NCI-H1417 (cell line): ENCODE measurements at regions not wholly inside any gene's neighbourhood (a gene's known extent, or its start where the extent isn't known, plus 50 kb on each side); places are given as distances from the start of the nearest gene placed in this dataset.

Source experiments
- DNase-seq, 3 experiments: peaks; one replicate each; lab custom pipeline; 2025; lab: John Stamatoyannopoulos, UW

DNA sequence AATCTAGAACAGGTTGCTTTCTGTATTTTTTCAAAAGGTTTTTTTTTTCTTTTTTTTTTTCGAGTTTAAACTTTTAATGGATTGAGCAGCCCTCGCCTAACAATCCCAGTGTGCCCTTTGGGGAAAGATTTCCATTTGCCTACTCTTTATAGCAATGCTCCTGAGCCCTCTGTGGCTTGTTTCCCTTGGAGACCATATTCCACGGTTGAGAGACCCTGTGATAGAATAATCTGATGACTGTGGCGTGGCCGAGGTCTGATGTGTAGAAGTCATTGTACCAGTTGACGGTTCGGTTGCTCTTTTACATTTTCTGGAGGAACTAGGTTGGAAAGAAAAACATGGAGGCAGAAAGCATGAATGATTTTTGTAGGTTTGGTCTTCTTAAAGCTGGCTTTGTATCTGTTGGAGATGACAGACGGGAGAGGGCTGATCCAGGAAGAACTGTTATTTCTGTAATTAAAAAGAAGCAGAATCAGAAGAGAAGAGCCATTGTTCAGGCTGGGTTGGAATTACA, 305.7 kb upstream of the NRIP1 start:
- no peak for DNase-seq

DNA sequence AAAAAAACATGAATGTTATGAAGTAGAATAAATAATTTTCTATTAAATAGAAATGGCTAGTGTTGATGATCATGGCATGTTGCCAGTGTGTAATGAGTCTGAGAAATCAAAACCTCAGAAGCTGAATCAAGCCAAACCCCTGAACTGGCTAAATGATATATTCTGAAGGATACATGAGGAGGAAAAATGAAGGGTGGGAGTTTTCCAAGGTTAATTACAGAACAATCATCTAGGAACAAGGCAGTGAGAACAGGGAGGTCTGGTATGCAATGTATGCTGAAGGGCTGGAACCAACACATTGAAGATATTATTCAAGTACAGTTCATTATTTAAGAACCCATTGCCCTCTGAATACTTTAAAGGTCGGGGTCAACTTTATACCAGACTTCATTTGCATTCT, 309.1 kb upstream of the NRIP1 start:
- DNase-seq = no peak

- no peak for DNase-seq
Measured at GRCh38 chr21:15379776-15380175, 315.0 kb upstream of the NRIP1 start.

DNA sequence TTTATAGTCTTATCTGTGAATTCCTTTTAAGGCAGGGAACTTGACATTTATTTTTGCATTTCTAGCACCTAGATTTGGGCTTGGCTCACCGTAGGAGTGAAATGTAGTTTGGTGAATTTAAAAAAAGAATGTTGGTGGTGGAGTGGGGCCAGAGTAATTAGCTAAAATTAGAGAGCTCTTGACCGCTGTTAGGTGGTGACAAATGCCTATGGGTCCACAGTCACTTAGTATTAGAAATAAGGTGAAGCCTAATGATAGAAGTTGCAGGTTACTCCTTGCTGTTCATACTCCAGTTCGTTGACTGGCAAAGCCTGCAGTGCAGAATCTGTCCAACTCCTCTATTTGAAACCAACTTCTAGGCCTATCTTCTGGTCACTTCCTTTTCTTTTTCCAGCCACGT, 318.8 kb upstream of the NRIP1 start:
- no peak for DNase-seq

GRCh38 chr21:15390049-15390448, 325.2 kb upstream of the NRIP1 start:
- no peak for DNase-seq

DNA sequence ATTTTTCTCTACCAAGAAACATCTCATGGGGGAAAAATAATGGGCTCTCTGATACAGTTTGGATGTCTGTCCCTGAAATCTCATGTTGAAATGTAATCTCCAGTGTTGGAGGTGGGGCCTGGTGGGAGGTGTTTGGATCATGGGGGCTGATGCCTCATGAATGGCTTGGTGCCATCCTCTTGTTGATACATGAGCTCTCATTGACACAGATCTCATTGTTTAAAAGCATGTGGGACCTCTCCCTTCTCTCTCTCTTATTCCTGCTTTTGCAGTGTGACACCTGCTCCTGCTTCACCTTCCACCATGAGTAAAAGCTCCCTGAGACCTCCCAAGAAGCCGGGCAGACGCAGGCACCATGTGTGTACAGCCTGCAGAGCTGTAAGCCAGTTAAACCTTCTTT, 332.5 kb upstream of the NRIP1 start:
- DNase-seq = no peak

GRCh38 chr21:15400905-15401304, 328.9 kb upstream of the USP25 start:
- DNase-seq = no peak

DNA sequence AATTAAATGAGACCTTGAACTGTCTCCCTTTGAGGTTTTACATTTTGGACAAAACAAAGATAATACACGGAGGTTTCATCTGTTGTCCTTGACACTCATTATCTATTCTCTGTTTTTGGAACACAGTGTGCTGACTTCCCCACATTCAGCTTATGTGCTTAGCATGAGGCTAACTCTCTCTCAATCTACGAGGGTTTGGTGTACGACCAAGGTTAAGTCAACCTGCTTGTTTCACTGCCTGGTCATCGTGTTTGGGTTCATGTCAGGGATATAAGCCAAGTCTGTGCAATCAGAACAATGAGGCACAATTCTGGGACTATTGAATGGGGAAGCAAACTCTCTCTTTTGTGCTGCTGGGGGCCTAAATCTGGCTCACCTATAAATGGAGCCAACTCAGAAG, 328.5 kb upstream of the USP25 start:
- DNase-seq = no peak

GRCh38 chr21:15405214-15405613, 324.6 kb upstream of the USP25 start:
- no peak for DNase-seq

DNA sequence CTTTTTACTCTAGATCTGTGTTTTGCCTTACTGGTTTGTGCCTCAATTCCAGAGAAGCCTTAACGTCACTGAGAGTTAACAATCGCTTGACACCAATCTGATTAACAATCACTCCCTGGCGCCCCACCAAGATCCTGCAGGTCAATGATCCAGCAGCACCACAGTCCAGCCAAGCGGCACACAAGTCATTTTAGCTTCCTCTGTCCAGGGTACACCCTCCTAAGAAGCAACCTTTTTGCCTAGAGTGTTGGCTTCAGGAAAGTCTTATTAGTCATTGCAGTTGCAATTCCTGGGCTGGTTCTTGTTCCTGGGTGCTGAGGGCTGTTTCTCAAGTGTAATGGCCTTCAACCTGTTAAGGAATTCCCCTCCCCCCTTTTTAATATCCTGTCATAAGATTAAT, 323.0 kb upstream of the USP25 start:
- no peak for DNase-seq

- DNase-seq = no peak
Measured at GRCh38 chr21:15407585-15407984, 322.2 kb upstream of the USP25 start.

DNA sequence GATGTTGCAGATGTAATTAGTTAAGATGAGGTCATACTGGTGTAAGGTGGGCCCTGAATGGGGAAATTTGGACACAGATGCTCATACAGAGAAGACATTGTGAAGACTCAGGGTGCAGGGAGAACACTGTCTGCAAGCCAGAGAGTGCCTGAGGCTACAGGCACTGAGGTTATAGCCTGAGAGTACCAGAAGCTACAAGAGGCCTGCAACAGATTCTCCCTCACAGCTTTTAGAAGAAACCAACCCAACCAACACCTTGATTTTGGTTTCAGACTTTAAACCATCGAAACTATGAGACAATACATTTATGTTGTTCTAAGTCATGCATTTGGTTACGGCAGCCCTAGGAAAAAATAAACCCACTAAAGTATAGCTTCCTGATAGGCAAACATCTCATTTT, 321.7 kb upstream of the USP25 start:
- no peak for DNase-seq

DNA sequence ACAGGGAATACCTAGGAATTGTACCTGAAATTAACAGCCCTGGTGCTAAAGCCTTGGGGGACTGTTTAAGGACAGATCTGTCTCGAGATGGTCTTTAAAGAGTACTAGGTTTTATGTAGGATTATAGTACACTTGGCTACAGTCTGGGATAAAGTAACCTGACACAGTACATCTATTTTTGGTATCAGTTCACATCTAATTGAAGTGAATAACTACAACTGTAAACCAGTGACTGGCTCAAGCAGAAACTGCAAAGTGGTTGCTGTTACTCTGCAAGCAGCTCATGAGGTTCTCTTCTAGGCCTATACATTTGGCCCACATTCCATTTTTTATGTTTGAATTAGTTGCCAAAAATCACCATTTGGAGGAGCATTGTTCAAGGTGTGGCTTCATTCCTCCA, 320.8 kb upstream of the USP25 start:
- no peak for DNase-seq

DNA sequence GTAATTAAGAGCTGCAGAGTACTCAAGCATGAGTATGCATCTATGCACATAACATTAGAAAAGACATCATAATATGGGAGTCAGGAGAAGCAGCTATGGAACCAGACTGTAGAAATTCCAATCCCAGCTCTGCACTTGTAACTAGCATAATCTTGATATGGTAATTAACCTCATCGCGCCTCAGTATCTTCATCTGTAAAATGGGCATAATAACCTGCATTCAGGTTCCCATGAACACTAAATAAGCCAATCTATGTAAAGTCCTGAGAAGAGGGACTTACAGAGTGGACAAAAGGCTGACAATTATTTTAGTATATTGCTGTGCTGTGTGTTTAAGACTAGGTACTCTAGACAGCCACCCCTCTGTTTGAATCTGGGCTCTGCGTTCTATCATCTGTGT, 318.9 kb upstream of the USP25 start:
- no peak for DNase-seq

GRCh38 chr21:15414057-15414456, 315.7 kb upstream of the USP25 start:
- no peak for DNase-seq

DNA sequence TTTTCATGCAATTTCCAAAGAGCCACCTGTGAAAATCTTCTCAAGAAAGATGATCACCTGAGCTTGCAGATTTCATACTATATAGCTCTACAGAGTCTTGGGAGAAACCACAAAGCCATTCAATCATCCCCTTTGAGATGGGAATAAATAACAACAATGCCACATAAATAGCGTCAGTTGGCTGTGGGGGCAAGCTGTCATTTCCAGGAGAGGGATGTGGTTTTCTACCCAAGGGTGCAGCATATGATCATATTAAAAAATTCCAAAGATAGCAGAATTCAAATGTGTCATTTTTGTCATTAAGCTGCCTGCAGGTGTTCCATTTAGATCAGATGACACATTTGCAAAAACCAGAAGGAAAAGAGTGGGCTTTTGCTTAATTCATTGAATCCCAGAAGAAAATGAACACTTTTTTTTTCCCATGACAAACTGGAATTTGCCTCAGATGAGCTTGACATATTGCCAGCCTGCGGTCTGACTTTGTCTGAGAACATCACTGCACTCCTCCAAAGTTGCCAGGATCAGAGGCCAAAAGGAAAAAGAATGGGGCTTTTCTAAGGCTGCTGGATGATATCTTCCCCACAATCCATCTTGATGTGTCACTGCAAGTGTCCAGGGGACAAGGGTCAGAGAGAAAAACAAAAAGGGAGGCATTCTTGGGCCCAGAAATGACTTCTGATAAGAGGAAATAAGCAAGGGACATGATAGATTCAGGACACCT, 314.1 kb upstream of the USP25 start:
- no peak for DNase-seq

GRCh38 chr21:15421441-15421881, 308.3 kb upstream of the USP25 start:
- peak in 1 of 3 experiments; percentile 16 for DNase-seq

- no peak for DNase-seq
Measured at GRCh38 chr21:15421947-15422346, 307.8 kb upstream of the USP25 start.

DNA sequence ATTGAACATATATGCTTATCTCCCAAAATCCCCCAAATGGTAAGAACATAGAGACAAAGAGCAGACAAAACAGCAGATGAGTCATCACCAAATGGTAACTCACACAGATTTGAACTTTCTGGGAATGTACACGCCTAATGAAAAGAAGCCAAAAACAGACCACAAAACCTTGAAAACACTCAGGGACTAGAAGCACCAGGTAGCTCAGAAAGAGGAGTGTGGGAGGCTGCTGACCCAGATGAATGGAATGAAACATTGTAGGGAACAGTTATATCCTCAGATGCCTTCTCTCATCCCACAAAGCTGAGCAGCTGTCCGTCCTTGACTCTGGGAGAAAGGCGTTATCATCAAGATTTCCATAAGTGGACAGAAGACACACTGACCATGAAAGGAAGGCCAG, 307.0 kb upstream of the USP25 start:
- no peak for DNase-seq

GRCh38 chr21:15423676-15424445, 305.9 kb upstream of the USP25 start:
- no peak for DNase-seq

DNA sequence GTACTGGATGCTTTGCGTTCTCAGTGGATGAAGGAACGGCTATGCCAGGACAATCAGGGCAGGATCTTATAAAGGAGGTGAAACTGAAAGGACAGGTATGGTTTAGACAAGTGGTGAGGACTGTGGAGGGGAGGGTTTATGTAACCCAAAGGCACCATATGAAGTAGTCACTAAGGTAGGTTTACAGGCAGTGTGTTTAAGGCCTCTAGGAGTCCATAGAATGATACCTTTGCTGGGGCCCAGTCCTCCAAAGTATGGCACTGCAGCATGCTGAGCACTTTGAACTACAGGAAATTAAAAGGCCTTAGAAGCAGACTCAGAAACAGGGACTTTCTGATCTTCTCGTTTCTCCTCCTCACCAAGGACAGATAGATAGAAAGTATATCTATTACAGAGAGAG, 304.7 kb upstream of the USP25 start:
- DNase-seq = no peak

DNA sequence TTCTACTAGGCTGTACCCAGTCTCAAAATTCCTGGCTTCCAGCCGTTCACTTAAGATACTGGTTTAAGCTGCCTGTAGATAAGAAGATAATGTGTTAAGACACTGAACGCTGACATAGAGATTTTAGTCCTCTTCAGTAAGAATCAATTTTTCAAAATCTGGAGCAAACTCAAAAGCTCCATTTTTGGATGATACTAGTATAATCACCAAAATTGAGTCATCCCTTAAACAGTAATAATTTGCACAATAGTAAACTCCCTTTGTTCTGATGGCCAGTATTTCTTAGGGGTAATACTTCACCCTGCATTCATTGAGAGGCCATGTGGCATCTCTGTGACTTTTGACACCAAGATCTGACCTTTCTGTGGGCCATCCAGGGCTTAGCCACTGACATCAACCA, 299.8 kb upstream of the USP25 start:
- DNase-seq = no peak

- no peak for DNase-seq
Measured at GRCh38 chr21:15430577-15430976, 299.2 kb upstream of the USP25 start.
